Ovary (tissue), 3 donors: ENCODE measurements at regions not wholly inside any gene's neighbourhood (a gene's known extent, or its start where the extent isn't known, plus 50 kb on each side); places are given as distances from the start of the nearest gene placed in this dataset.

Experiments
- EP300 ChIP-seq: sonication (generic); formaldehyde crosslinking; IDR thresholded peaks from one replicate; pipeline ENCODE4 v1.6.1; 2017; ENCODE audit warnings: antibody characterized with exemption
- TF ChIP-seq, protein P1 (sequence below), 3 donors: fragments of 450-650 bp in 2 of 3; fragments of 200-600 bp in 1 of 3; IDR thresholded peaks; one replicate each; pipeline versions ENCODE4 v1.5.1 to v1.8.0; 2016 to 2022; ENCODE audit warnings: antibody characterized with exemption in 3 of 3, mild to moderate bottlenecking in 1 of 3
- donor health status: DM: no; HTN: no; CAD: no.

DNA sequence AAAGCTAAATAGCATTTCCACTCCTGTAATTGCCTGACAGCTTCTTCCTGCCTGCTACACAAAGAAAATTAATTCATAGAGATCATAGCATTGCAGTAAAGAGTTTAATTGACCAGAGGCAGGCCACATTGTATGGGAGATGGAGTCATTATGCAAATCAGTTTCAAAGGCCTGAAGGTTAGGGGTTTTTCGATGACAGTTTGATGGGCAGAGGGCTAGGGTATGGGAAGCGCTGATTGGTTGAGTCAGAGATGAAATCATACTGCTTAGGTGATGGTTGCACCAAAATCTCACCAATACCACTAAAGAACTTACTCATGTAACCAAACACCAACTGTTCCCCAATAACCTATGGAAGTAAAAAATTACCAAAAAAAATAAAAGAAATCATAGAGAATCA is 599.0 kb downstream of the NUP35 start:
- no peak for TF ChIP-seq EP300
- TF ChIP-seq, protein P1, sequence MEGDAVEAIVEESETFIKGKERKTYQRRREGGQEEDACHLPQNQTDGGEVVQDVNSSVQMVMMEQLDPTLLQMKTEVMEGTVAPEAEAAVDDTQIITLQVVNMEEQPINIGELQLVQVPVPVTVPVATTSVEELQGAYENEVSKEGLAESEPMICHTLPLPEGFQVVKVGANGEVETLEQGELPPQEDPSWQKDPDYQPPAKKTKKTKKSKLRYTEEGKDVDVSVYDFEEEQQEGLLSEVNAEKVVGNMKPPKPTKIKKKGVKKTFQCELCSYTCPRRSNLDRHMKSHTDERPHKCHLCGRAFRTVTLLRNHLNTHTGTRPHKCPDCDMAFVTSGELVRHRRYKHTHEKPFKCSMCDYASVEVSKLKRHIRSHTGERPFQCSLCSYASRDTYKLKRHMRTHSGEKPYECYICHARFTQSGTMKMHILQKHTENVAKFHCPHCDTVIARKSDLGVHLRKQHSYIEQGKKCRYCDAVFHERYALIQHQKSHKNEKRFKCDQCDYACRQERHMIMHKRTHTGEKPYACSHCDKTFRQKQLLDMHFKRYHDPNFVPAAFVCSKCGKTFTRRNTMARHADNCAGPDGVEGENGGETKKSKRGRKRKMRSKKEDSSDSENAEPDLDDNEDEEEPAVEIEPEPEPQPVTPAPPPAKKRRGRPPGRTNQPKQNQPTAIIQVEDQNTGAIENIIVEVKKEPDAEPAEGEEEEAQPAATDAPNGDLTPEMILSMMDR (IDR thresholded peaks at IDR 0.05): no peak
